ENCODE measurements at regions not wholly inside any gene's neighbourhood (a gene's known extent, or its start where the extent isn't known, plus 50 kb on each side); places are given as distances from the start of the nearest gene placed in this dataset.

GRCh38 chr1:239731082-239731748 lies 344.8 kb downstream of the CHRM3 start:
- no peak for DNase-seq (ENCODE audit: low read depth in 3 of 3)

GRCh38 chr1:239732770-239733169 lies 346.4 kb downstream of the CHRM3 start:
- DNase-seq (ENCODE audit: low read depth in 3 of 3) = no peak

- no peak for DNase-seq (ENCODE audit: low read depth in 3 of 3)
Observed at GRCh38 chr1:239733995-239734394, 347.6 kb downstream of the CHRM3 start.

- DNase-seq (ENCODE audit: low read depth in 3 of 3) = no peak
Observed at GRCh38 chr1:239735111-239735510, 348.7 kb downstream of the CHRM3 start.

- DNase-seq (ENCODE audit: low read depth in 3 of 3) = no peak
Observed at GRCh38 chr1:239736479-239736878, 350.1 kb downstream of the CHRM3 start.

GRCh38 chr1:239739375-239739774 lies 352.3 kb upstream of the FMN2 start:
- no peak for DNase-seq (ENCODE audit: low read depth in 3 of 3)

GRCh38 chr1:239739919-239740318 lies 351.8 kb upstream of the FMN2 start:
- DNase-seq (ENCODE audit: low read depth in 3 of 3) = no peak

- no peak for DNase-seq (ENCODE audit: low read depth in 3 of 3)
Observed at GRCh38 chr1:239742416-239743109, 349.1 kb upstream of the FMN2 start.

- no peak for DNase-seq (ENCODE audit: low read depth in 3 of 3)
Observed at GRCh38 chr1:239744851-239745250, 346.8 kb upstream of the FMN2 start.

- DNase-seq (ENCODE audit: low read depth in 3 of 3) = no peak
Observed at GRCh38 chr1:239755107-239755912, 336.4 kb upstream of the FMN2 start.

GRCh38 chr1:239757716-239758115 lies 334.0 kb upstream of the FMN2 start:
- DNase-seq (ENCODE audit: low read depth in 3 of 3) = no peak

- no peak for DNase-seq (ENCODE audit: low read depth in 3 of 3)
Observed at GRCh38 chr1:239758756-239759155, 332.9 kb upstream of the FMN2 start.

- DNase-seq (ENCODE audit: low read depth in 3 of 3) = no peak
Observed at GRCh38 chr1:239761509-239761908, 330.2 kb upstream of the FMN2 start.

GRCh38 chr1:239763850-239764249 lies 327.8 kb upstream of the FMN2 start:
- no peak for DNase-seq (ENCODE audit: low read depth in 3 of 3)

- DNase-seq (ENCODE audit: low read depth in 3 of 3) = no peak
Observed at GRCh38 chr1:239764546-239764945, 327.1 kb upstream of the FMN2 start.

- no peak for DNase-seq (ENCODE audit: low read depth in 3 of 3)
Observed at GRCh38 chr1:239765163-239765562, 326.5 kb upstream of the FMN2 start.

- DNase-seq (ENCODE audit: low read depth in 3 of 3) = no peak
Observed at GRCh38 chr1:239771550-239771949, 320.1 kb upstream of the FMN2 start.

GRCh38 chr1:239772446-239772845 lies 319.2 kb upstream of the FMN2 start:
- no peak for DNase-seq (ENCODE audit: low read depth in 3 of 3)

- DNase-seq (ENCODE audit: low read depth in 3 of 3) = no peak
Observed at GRCh38 chr1:239775466-239775865, 316.2 kb upstream of the FMN2 start.

GRCh38 chr1:239778208-239778813 lies 313.4 kb upstream of the FMN2 start:
- no peak for DNase-seq (ENCODE audit: low read depth in 3 of 3)

GRCh38 chr1:239779962-239780361 lies 311.7 kb upstream of the FMN2 start:
- DNase-seq (ENCODE audit: low read depth in 3 of 3) = no peak

- DNase-seq (ENCODE audit: low read depth in 3 of 3) = no peak
Observed at GRCh38 chr1:239784896-239785295, 306.8 kb upstream of the FMN2 start.
